ENCODE measurements at regions not wholly inside any gene's neighbourhood (a gene's known extent, or its start where the extent isn't known, plus 50 kb on each side); places are given as distances from the start of the nearest gene placed in this dataset.
"Not testable (repeated sequence)": the region's sequence is repeated elsewhere in the genome, so short reads cannot be mapped to it uniquely, and the experiment has no call there.

- no peak for DNase-seq
Observed at GRCh38 chr12:63040526-63041220, 105.7 kb upstream of the PPM1H start.

GRCh38 chr12:63038713-63039100, 103.8 kb upstream of the PPM1H start:
- no peak for DNase-seq

GRCh38 chr12:63037746-63038712, 103.1 kb upstream of the PPM1H start:
- DNase-seq = no peak

- DNase-seq = no peak
Observed at GRCh38 chr12:63036974-63037335, 102.0 kb upstream of the PPM1H start.

- no peak for DNase-seq
Observed at GRCh38 chr12:63036216-63036973, 101.4 kb upstream of the PPM1H start.

GRCh38 chr12:63034601-63035000, 99.7 kb upstream of the PPM1H start:
- no peak for DNase-seq

- no peak for DNase-seq
Observed at GRCh38 chr12:63029676-63030075, 94.7 kb upstream of the PPM1H start.

GRCh38 chr12:63028951-63029350, 94.0 kb upstream of the PPM1H start:
- DNase-seq = no peak

- DNase-seq = no peak
Observed at GRCh38 chr12:63025116-63025515, 90.2 kb upstream of the PPM1H start.

GRCh38 chr12:63023926-63024325, 89.0 kb upstream of the PPM1H start:
- DNase-seq = no peak

GRCh38 chr12:63021116-63021515, 86.2 kb upstream of the PPM1H start:
- DNase-seq = no peak

GRCh38 chr12:63020269-63020668, 85.3 kb upstream of the PPM1H start:
- DNase-seq = no peak

GRCh38 chr12:63018273-63018672, 83.3 kb upstream of the PPM1H start:
- DNase-seq = no peak

- DNase-seq = no peak
Observed at GRCh38 chr12:63013302-63013701, 78.4 kb upstream of the PPM1H start.

GRCh38 chr12:63010698-63011097, 75.7 kb upstream of the PPM1H start:
- DNase-seq = no peak

GRCh38 chr12:63008372-63008771, 73.4 kb upstream of the PPM1H start:
- no peak for DNase-seq

GRCh38 chr12:63007726-63008125, 72.8 kb upstream of the PPM1H start:
- DNase-seq = no peak

GRCh38 chr12:63006536-63006935, 71.6 kb upstream of the PPM1H start:
- no peak for DNase-seq

GRCh38 chr12:63005382-63005781, 70.4 kb upstream of the PPM1H start:
- no peak for DNase-seq

GRCh38 chr12:63003223-63003819, 68.4 kb upstream of the PPM1H start:
- DNase-seq = no peak

GRCh38 chr12:63002059-63002458, 67.1 kb upstream of the PPM1H start:
- not testable (repeated sequence) for DNase-seq

- DNase-seq = no peak
Observed at GRCh38 chr12:62998454-62998853, 63.5 kb upstream of the PPM1H start.
